ENCODE measurements at regions not wholly inside any gene's neighbourhood (a gene's known extent, or its start where the extent isn't known, plus 50 kb on each side); places are given as distances from the start of the nearest gene placed in this dataset.

DNA sequence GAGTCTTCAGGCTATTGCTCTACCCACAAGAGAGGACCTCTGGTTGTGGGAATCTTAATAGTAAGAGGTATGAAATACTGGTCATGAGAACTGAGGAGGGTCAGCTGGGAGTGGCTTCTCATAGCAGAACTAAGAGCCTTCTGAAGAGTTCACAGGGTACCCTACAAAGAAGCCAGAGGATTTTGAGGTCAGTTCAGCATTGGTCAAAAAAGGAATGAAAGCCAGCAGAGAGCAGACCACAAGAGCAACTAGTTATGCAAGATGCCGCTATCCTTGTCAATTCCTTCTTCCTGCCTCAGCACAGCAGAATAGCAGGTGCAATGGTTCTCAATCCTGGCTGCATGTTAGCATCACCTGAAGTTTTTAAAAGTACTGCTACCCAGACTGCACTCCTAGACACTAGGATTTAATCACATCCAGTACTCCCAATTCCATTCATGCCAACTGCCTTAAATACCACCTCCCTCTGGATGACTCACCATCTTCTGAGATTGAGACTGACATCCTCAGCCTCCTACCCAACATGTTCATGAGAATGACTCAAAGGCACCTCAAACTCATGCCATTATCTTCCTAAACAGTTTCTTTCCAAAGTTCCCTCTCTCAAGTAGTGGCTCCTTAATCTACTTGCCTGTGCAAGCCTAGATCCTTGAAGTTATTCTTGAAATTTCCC lies 81.0 kb upstream of the RBMS1 start:
- intact Hi-C loops (cut with micrococcal nuclease), result no loop called here
- WGBS (ENCODE audit: insufficient coverage), result 90% methylated on average over 1 of the region's 1 CpG
- H3K27me3 ChIP-seq (replicated peaks in 1 of 4; ENCODE audit: control extremely low read depth in 1 of 4, control insufficient read depth in 3 of 4, insufficient read depth in 4 of 4, low read length in 3 of 4), result no peaks in the 10 kb centered on the region
- no peaks in the 10 kb centered on the region for H3K79me2 ChIP-seq (ENCODE audit: control insufficient read depth, insufficient read depth, low read length)
- H3K36me3 ChIP-seq (replicated peaks in 1 of 2; ENCODE audit: control extremely low read depth in 1 of 2, control insufficient read depth in 1 of 2, extremely low read depth in 1 of 2, insufficient read depth in 2 of 2, low read length in 1 of 2), result no peaks in the 10 kb centered on the region
- H3K27ac ChIP-seq (ENCODE audit: low read length in 2 of 2), result no peak overlapping the region
- no peaks in the 10 kb centered on the region for H3K4me1 ChIP-seq (ENCODE audit: control insufficient read depth in 2 of 2, insufficient read depth in 2 of 2, low read length in 2 of 2)
- no peaks in the 10 kb centered on the region for H3K27me3 Mint-ChIP-seq
- no peaks in the 10 kb centered on the region for H3K4me1 Mint-ChIP-seq
- TF ChIP-seq EZH2 (IDR thresholded peaks at IDR 0.05; ENCODE audit: borderline replicate concordance, insufficient read depth, low read depth, low read length, poor library complexity, severe bottlenecking), result no peak
- TF ChIP-seq, protein P1, sequence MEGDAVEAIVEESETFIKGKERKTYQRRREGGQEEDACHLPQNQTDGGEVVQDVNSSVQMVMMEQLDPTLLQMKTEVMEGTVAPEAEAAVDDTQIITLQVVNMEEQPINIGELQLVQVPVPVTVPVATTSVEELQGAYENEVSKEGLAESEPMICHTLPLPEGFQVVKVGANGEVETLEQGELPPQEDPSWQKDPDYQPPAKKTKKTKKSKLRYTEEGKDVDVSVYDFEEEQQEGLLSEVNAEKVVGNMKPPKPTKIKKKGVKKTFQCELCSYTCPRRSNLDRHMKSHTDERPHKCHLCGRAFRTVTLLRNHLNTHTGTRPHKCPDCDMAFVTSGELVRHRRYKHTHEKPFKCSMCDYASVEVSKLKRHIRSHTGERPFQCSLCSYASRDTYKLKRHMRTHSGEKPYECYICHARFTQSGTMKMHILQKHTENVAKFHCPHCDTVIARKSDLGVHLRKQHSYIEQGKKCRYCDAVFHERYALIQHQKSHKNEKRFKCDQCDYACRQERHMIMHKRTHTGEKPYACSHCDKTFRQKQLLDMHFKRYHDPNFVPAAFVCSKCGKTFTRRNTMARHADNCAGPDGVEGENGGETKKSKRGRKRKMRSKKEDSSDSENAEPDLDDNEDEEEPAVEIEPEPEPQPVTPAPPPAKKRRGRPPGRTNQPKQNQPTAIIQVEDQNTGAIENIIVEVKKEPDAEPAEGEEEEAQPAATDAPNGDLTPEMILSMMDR (IDR thresholded peaks at IDR 0.05), result no peak
- ATAC-seq (ENCODE audit: low read depth) (no peak), DNase-seq (no peak)
- H3K9me3 Mint-ChIP-seq (ENCODE audit: insufficient read depth), result peaks cover 6% of the 10 kb centered on the region
- peaks cover 0 to 3% (median 0%) of the 10 kb centered on the region in 3 donors for H3K9me3 ChIP-seq (ENCODE audit: control extremely low read depth in 1 of 3, control insufficient read depth in 2 of 3, insufficient read depth in 1 of 3, low read length in 2 of 3)
- no peak overlapping the region for H3K4me3 Mint-ChIP-seq
- no peaks in the 10 kb centered on the region for H4K20me1 ChIP-seq (ENCODE audit: control insufficient read depth, insufficient read depth, low read length, poor library complexity, severe bottlenecking)
- H3K27ac Mint-ChIP-seq, result no peak overlapping the region
- ChIA-PET POLR2A (no interaction called here), CTCF (interaction anchor here (1.4 kb wide), 1 partner anchor 144 kb away, joined by 3 read pairs; no protein-coding TSS in a partner anchor)
- H3K9ac ChIP-seq (ENCODE audit: low read length), result no peak overlapping the region
- no peak overlapping the region for H2AFZ ChIP-seq (ENCODE audit: insufficient read depth, low read depth, low read length, poor library complexity, severe bottlenecking)
- no peak overlapping the region for H3K4me2 ChIP-seq (replicated peaks; ENCODE audit: low read depth, low read length, poor library complexity, severe bottlenecking)
- H3K4me3 ChIP-seq (ENCODE audit: control extremely low read depth in 1 of 5, extremely low read depth in 1 of 5, insufficient read depth in 1 of 5, low read depth in 2 of 5, low read length in 4 of 5), result no peak overlapping the region

DNA sequence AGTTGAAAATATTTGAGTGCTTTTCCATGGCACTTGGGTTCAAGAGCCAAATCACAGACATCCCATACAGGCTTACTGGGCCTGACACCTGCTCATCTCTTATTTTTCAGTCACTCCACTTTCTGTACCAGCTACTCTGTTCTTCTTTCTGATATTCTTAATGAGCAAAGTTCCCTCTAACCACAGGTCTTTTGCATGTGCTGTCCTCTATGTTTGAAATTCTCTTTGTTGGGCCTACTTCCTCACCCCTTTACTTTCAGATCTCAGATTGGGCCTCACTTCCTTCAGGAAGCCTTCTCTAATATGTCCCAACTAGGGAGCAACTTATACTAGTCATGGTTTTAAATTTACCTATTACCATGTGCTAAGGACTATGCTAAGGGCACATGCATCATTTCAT lies 81.8 kb upstream of the RBMS1 start:
- Histone ChIP-seq H2AFZ (ENCODE audit: insufficient read depth, low read depth, low read length, poor library complexity, severe bottlenecking) (no peak overlapping the region), H3K36me3 (replicated peaks in 1 of 2; ENCODE audit: control extremely low read depth in 1 of 2, control insufficient read depth in 1 of 2, extremely low read depth in 1 of 2, insufficient read depth in 2 of 2, low read length in 1 of 2) (no peaks in the 10 kb centered on the region), H3K4me1 (ENCODE audit: control insufficient read depth in 2 of 2, insufficient read depth in 2 of 2, low read length in 2 of 2) (no peaks in the 10 kb centered on the region), H3K4me3 (ENCODE audit: control extremely low read depth in 1 of 5, extremely low read depth in 1 of 5, insufficient read depth in 1 of 5, low read depth in 2 of 5, low read length in 4 of 5) (no peak overlapping the region), H3K27ac (ENCODE audit: low read length in 2 of 2) (no peak overlapping the region), H3K79me2 (ENCODE audit: control insufficient read depth, insufficient read depth, low read length) (no peaks in the 10 kb centered on the region), H3K9ac (ENCODE audit: low read length) (no peak overlapping the region), H3K9me3 (ENCODE audit: control extremely low read depth in 1 of 3, control insufficient read depth in 2 of 3, insufficient read depth in 1 of 3, low read length in 2 of 3) (peaks cover 0 to 3% (median 0%) of the 10 kb centered on the region in 3 donors), H3K27me3 (replicated peaks in 1 of 4; ENCODE audit: control extremely low read depth in 1 of 4, control insufficient read depth in 3 of 4, insufficient read depth in 4 of 4, low read length in 3 of 4) (no peaks in the 10 kb centered on the region), H3K4me2 (replicated peaks; ENCODE audit: low read depth, low read length, poor library complexity, severe bottlenecking) (no peak overlapping the region), H4K20me1 (ENCODE audit: control insufficient read depth, insufficient read depth, low read length, poor library complexity, severe bottlenecking) (no peaks in the 10 kb centered on the region)
- ChIA-PET CTCF (no interaction called here), POLR2A (no interaction called here)
- TF ChIP-seq, protein P1 (IDR thresholded peaks at IDR 0.05), result no peak
- ATAC-seq (ENCODE audit: low read depth) (no peak), DNase-seq (no peak)
- Mint-ChIP-seq H3K9me3 (ENCODE audit: insufficient read depth) (peaks cover 6% of the 10 kb centered on the region), H3K27ac (no peak overlapping the region), H3K4me1 (no peaks in the 10 kb centered on the region), H3K4me3 (no peak overlapping the region), H3K27me3 (peaks cover 3% of the 10 kb centered on the region)
- intact Hi-C loops (cut with micrococcal nuclease), result no loop called here

All from B cell (primary cell).